GM21619 (cell line): ENCODE measurements at regions not wholly inside any gene's neighbourhood (a gene's known extent, or its start where the extent isn't known, plus 50 kb on each side); places are given as distances from the start of the nearest gene placed in this dataset.

Experiments used
- ATAC-seq: cut with Tn5 transposase; IDR thresholded peaks from one replicate; pipeline ENCODE4 v1.9.1; 2021; ENCODE audit not compliant: unreplicated experiment

DNA sequence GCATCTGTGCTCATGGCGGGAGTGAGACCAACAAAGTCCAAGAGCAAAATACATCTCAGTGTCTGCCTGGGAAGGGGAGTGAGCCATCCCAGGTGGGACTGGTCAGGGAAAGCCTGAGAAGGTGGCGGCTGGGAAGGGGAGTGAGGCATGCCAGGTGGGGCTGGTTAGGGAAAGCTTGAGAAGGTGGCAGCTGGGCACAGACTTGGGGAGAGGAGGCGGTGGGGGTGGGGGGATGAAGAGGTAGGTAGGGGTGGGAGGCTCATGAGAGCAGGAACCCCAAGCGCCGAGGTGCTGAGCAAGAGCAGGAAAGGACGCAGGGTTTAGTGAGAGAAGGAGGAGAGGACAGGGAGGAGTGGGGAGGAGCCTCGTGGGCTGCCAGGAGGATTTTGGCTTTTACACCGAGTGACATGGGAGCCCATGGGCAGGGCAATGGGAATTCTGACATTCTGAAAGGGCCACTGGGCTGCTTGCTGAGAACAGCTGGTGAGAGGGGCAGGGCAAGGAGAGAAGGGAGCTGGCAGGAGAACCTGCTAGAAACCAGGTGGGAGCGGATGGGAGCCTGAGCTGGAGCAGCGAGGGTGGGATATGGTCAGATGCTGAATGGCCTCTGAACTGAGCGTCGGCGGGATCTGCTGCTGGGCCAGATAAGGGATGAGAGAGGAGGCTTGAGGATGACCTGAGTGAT is 256.1 kb upstream of the RPL38 start:
- no peak for ATAC-seq

DNA sequence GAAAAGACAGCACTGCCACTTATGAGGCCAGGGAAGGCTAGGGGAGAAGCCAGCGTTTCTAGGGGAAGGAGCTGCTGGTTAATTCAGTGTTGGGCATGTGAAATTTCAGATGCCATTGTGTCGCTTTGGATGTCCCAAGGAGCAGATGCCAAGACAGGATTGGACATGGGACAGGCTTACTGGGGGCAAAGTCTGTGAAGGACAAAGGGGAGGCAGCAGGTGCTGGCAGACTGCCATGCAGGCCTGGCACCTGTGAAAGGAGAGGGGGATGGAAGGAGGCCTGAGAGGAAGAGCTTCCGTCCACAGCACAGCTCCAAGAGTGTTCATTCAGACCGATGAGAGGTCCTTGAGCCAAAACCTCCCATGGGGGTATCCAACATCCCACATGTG is 255.5 kb upstream of the RPL38 start:
- ATAC-seq: no peak

- ATAC-seq: no peak
These were observed 253.4 kb upstream of the RPL38 start for GRCh38 chr17:73949903-73950592.

- no peak for ATAC-seq
These were observed 252.9 kb upstream of the RPL38 start for GRCh38 chr17:73950593-73950914.

GRCh38 chr17:73952082-73952479 is 251.4 kb upstream of the RPL38 start:
- ATAC-seq: no peak

GRCh38 chr17:73952480-73953205 is 250.8 kb upstream of the RPL38 start:
- ATAC-seq: no peak

DNA sequence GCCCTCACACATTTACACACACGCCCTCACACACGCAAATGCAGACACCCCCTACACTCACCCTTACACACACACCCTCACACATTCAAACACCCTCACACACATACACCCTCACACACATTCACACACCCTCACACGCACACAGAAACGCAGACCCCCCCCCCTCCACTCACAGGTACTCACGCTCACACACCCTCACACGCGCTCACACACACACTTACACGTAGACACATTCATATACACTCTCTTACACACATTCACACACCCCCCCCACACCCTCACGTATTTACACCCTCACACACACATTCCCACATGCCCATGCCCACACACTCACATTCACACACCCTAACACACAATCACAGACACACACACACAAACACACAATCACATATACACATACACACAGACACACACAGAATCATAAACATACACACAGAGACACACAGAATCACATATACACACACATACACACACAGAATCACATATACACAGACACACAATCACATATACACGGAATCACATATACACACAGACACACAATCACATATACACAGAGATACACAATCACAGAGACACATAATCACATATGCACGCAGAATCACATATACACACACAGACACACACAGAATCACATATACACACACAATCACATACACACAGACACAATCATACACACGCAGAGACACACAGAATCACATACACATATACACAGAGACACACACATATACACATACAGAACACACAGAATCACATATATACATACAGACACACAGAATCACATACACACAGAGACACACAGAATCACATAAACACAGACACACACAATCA is 250.1 kb upstream of the RPL38 start:
- ATAC-seq: no peak

DNA sequence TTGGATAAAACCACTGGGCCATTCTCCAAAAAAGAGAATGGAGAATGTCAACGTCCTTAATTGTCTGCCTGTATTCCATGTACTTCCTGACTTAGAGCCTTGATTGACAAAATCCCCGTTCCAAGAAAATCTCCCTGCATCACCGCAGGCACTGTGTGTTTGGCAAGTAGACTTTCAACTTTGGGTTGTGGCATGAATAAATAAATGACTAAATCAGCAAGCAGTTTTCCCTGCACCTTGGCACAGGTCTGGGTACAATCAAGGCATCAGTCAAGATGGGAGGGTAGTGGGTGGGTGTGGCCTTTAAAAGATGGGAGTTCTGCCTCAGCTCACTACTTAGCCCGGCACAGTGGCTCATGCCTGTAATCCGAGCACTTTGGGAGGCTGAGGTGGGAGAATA is 248.5 kb upstream of the RPL38 start:
- ATAC-seq: no peak

DNA sequence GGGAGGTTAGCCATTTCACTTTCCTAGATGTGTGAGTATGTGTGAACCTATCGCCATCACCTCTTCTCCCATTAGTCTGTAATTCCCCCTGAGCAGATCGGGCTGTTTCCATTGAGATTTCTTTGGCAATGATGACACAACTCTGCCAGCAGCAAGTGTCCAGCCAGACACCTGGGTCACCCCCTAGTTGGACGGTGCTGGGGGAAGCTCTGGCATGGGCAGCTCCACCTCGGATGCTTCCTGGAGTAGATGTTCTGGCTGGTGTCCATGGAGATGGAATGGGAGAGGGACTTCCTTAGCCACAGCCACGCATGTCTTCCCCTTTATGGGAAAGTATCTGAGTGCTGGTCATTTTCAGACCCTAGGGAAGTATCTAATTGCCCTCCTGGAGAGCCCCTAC is 247.9 kb upstream of the RPL38 start:
- no peak for ATAC-seq

GRCh38 chr17:73956169-73956568 is 247.3 kb upstream of the RPL38 start:
- no peak for ATAC-seq

- ATAC-seq: no peak
These were observed 246.6 kb upstream of the RPL38 start for GRCh38 chr17:73956595-73957465.

- no peak for ATAC-seq
These were observed 245.9 kb upstream of the RPL38 start for GRCh38 chr17:73957564-73957963.

GRCh38 chr17:73958453-73958852 is 245.0 kb upstream of the RPL38 start:
- no peak for ATAC-seq

GRCh38 chr17:73960469-73960868 is 243.0 kb upstream of the RPL38 start:
- no peak for ATAC-seq

DNA sequence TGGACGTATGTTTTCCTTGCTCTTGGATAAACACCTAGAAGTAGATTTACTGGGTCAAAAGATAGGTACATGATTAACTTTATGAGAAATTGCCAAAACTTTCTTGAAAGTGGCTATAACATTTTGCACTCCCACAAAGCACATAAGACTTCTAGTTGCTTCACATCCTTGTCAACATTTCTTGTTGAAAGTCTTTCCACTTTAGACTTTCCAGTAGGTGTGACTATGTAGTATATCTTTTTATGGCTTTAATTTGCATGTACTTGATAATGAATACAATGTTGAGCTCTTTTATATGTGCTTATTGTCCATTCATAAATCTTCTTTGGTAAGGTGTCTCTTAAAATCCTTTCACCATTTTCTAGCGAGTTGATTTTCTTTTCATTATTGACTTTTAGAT is 241.2 kb upstream of the RPL38 start:
- no peak for ATAC-seq

DNA sequence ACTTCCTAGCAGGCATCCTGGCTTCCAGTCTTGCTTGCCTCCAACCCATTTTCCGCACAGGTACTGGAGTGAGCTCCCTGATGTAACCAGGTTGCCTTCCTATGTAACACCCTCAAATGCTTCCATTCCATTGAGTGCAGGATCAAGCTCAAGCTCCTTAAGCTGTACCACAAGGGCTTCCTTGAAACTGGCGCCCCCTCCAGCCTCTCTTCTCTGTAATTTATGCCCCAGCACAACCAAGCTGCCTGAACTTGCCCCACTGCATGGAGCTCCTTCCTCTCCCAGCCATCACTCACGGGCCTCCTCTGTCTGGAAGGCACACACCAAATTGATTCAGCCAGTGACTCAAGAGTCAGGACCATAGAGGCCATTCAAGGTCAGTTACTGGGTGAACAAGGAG is 234.8 kb upstream of the RPL38 start:
- no peak for ATAC-seq

DNA sequence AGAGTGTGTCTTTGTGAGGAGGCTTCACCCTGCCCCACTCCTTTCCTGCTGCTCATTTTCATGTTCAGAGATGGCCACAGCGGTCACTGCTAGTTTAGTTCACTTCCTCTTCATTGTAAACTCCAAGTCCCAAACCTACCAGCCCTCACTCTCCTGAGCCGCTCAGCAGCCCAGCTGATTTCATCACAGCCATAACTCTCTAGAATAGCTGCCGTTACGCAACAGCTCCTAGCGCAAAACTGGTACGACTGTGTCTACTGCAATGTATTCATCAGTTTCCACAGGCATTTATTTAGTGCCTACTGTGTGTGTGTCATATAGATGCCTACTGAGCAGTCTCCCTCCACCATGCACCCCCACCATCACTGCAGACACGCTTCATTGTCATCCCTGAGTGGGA is 233.5 kb upstream of the RPL38 start:
- ATAC-seq: no peak

DNA sequence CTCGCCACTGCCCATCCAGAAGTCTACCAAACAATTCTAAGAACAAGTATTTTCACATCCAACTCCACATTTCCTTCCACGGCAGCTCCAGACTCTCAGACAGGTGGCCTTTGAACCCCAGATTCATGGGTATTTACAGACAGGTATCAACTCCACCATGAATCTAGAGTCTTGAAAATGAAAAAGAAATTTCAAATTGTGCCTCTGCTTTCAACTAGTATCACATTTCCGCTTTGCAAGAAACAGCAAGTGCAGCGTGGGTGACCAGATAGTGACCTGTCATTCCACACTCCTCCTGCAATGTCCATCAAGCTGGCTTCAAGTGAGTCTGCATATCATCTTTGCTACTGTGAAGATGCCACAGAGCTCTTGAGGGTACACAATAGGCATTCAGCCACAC is 232.4 kb upstream of the RPL38 start:
- no peak for ATAC-seq

DNA sequence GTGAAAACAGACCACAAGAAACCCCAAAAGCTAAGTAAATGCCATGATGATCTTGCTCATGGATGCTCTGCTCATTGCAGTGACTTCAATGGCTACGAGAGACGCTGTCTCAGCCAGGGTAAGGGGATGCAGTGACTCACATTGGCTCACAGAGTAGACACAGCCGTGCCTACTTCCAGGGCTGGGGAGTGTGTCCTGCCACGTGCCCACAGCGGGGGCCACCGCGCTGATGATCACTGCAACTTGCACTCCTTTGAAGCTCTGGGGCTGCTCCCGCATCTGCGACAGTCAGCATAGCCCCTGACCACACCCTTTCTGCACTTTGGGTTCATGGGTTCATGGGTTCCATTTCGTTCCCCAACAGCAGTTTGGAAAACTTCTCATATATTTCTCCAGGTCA is 231.4 kb upstream of the RPL38 start:
- ATAC-seq: no peak

DNA sequence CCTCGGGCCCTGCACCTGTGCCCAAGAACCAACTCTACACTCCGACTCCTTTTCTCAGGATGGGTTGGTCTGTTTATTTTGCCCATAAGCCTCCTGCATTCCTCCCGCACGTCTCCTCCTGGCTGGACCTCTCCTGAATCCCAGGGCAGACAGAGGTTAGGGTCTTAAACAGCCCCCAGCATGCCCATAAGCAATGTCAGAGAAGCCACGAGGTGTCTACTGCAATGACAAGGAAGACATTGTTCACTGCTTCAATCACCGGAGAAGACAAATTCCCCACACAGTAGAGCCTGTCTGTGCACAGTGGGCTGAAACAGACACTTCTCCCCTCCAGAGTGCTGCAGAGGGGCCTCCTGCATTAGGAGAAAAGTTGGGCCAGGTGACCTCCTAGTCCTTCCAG is 230.6 kb upstream of the RPL38 start:
- no peak for ATAC-seq
